ENCODE measurements at regions not wholly inside any gene's neighbourhood (a gene's known extent, or its start where the extent isn't known, plus 50 kb on each side); places are given as distances from the start of the nearest gene placed in this dataset.

DNA sequence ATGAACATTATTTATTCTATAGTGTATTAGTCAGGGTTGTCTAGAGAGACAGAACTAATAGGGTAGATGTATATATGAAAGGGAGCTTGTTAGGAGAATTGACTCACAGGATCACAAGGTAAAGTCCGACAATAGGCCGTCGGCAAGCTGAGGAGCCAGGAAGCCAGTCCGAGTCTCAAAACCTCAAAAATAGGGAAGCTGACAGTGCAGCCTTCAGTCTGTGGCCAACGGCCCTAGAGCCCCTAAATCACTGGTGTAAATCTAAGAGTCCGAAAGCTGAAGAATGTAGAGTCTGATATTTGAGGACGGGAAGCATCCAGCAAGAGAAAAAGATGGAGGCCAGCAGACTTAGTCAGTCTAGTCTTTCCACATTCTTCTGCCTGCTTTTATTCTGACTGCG, 912.2 kb downstream of the FLRT2 start:
- TF ChIP-seq CBFB (CRISPR knock-in tag; IDR thresholded peaks at IDR 0.05): no peak
- TF ChIP-seq ZNF460 (CRISPR knock-in tag; IDR thresholded peaks at IDR 0.05; ENCODE audit: borderline replicate concordance): no peak
- TF ChIP-seq, protein P1, sequence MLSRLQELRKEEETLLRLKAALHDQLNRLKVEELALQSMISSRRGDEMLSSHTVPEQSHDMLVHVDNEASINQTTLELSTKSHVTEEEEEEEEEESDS (CRISPR knock-in tag; IDR thresholded peaks at IDR 0.05; ENCODE audit: borderline replicate concordance): no peak
- TF ChIP-seq, protein P2, sequence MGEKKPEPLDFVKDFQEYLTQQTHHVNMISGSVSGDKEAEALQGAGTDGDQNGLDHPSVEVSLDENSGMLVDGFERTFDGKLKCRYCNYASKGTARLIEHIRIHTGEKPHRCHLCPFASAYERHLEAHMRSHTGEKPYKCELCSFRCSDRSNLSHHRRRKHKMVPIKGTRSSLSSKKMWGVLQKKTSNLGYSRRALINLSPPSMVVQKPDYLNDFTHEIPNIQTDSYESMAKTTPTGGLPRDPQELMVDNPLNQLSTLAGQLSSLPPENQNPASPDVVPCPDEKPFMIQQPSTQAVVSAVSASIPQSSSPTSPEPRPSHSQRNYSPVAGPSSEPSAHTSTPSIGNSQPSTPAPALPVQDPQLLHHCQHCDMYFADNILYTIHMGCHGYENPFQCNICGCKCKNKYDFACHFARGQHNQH (CRISPR knock-in tag; IDR thresholded peaks at IDR 0.05): no peak
- TF ChIP-seq ZMAT3 (CRISPR knock-in tag; conservative IDR thresholded peaks at IDR 0.05): no peak
- TF ChIP-seq, protein P3, sequence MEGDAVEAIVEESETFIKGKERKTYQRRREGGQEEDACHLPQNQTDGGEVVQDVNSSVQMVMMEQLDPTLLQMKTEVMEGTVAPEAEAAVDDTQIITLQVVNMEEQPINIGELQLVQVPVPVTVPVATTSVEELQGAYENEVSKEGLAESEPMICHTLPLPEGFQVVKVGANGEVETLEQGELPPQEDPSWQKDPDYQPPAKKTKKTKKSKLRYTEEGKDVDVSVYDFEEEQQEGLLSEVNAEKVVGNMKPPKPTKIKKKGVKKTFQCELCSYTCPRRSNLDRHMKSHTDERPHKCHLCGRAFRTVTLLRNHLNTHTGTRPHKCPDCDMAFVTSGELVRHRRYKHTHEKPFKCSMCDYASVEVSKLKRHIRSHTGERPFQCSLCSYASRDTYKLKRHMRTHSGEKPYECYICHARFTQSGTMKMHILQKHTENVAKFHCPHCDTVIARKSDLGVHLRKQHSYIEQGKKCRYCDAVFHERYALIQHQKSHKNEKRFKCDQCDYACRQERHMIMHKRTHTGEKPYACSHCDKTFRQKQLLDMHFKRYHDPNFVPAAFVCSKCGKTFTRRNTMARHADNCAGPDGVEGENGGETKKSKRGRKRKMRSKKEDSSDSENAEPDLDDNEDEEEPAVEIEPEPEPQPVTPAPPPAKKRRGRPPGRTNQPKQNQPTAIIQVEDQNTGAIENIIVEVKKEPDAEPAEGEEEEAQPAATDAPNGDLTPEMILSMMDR (CRISPR knock-in tag; IDR thresholded peaks at IDR 0.05): no peak
- TF ChIP-seq JUN (CRISPR knock-in tag; IDR thresholded peaks at IDR 0.05): no peak
- TF ChIP-seq CHD2 (IDR thresholded peaks at IDR 0.05; ENCODE audit: low read depth, low read length): no peak
